Suprapubic skin (tissue), 3 donors: ENCODE measurements at regions not wholly inside any gene's neighbourhood (a gene's known extent, or its start where the extent isn't known, plus 50 kb on each side); places are given as distances from the start of the nearest gene placed in this dataset.

ENCODE experiments used
- CTCF ChIP-seq, 2 donors: fragments of 200-600 bp in 1 of 2; fragments of 450-650 bp in 1 of 2; sonication (generic) in 1 of 2; IDR thresholded peaks; one replicate each; pipeline ENCODE4 v1.5.1; 2016 to 2019; ENCODE audit warnings: antibody characterized with exemption in 2 of 2, mild to moderate bottlenecking in 1 of 2, moderate library complexity in 1 of 2
- POLR2A ChIP-seq, 2 donors: fragments of 450-650 bp; IDR thresholded peaks; one replicate each; pipeline ENCODE4 v1.6.1; 2017; ENCODE audit warnings: antibody characterized with exemption in 2 of 2, mild to moderate bottlenecking in 2 of 2, moderate library complexity in 2 of 2

GRCh38 chr9:16174915-16175314 lies 622.1 kb downstream of the CCDC171 start:
- TF ChIP-seq CTCF (IDR thresholded peaks at IDR 0.05) (no peak), POLR2A (IDR thresholded peaks at IDR 0.05) (no peak)
